Stimulated activated CD4-positive, alpha-beta T cell treated with anti-CD3 and anti-CD28 coated beads, Interleukin-12 subunit alpha, Interleukin-12 subunit beta, amount 100 ng/mL, for 48 hours (primary cell): ENCODE measurements at regions not wholly inside any gene's neighbourhood (a gene's known extent, or its start where the extent isn't known, plus 50 kb on each side); places are given as distances from the start of the nearest gene placed in this dataset.

ENCODE experiments used
- DNase-seq, 3 donors: peaks; one replicate each; pipeline ENCODE4 v3.0.0-alpha.2; 2020; ENCODE audit warnings: low read depth in 2 of 3, low spot score in 1 of 3

DNA sequence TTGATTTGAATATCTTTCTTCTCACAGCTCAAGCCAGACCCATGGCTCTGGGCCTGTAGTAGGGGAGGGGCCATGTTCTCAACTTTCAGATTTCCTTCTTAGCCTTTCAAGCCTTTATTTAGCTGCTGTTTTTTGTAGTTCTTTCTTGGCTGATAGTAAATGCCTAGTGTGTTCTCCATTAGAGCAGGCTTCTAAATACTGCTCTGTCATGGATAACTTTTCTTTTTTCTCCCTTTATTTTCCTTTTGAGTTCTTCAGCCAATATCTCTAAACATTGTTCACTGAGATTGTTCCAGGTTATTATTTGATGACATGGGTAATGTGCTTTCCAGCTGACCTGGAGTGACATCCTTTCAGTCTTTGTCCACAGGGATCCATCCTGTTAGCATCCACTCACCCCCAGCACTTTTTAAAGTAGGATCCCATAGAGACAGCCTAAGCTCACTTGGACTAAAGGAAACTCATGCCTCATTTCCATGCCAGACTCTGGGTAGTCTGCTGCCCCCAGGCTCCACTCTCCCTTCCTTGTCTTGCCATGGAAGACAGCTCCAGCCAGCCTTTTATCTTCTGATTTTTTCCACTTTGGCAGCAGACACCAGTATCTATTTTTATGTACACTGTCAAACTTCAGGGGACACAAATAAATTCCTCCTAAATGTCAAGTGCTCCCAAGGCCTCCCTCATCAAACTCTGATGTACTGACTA lies 645.6 kb downstream of the RNF144B start:
- DNase-seq = no peak

DNA sequence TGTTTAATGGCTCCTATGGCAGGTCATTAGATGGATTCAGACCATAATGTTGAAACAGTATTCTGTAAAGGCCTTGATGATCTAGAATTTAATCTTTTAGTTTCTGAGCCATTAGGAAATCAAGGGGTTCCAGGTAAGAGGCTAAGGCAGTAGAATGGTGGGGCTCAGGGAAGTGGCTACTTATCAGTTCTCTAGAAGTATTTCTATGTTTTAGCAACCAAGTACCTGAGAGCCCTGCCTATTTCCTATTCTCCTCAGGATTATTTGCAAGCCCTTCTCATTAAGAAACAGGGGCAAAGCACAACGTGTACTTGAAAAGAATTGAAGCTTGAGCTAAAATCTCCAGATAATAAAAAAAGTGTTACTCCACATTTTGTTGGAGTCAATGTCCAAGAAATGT lies 646.5 kb downstream of the RNF144B start:
- no peak for DNase-seq

DNA sequence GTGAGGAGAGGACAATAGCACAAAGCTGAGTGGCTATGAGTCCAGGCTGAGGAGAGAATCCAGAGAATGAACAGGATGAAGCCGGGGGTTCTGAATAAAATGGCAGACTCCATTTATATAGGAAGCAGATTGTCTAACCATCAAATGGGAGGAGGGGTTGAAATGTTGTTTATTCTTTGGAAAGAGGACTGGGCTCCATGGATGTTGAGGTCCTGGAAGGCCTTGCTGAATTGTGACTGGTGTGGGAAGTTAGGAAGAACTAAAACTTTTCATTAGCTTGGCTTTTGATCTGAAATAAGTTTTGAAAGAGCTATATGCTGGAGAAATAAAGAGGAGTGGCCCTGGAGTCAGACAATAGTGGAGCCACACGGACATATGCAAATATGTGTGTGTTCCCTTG lies 647.8 kb downstream of the RNF144B start:
- DNase-seq = no peak

DNA sequence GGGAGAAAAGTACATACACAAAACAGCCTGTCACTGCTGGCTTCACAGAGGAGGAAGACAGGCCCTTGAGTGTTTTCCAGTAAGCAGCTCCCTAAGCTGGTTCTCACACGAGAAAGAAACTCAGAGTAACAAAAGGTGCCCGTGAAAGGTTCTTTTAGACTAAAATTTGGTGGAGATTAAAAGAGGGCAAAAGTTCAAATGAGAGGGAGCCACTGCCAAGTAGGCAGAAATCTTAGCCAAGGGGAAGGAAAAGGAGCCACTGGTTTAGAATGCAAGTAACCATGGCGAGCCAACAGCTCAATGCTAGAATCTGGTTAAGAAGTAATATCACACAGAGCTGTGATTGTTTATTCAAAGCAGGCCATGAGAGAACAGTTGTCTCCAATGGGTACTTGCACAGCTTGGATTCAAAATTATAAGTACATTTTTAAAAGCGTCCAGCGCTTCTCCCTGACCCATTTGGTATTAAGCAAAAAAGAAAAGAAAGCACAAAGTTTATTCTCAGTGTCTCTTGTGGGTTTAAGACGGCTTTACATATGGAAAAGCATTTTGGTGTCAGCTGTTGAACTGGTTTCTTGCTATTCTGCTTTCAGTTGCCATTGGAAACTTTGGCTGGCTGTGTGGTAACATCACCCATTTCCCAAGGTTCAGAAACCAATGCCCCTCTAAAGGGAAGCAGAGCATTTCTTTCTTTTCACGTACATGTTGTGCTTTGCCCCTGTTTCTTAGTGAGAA lies 648.5 kb downstream of the RNF144B start:
- no peak for DNase-seq

DNA sequence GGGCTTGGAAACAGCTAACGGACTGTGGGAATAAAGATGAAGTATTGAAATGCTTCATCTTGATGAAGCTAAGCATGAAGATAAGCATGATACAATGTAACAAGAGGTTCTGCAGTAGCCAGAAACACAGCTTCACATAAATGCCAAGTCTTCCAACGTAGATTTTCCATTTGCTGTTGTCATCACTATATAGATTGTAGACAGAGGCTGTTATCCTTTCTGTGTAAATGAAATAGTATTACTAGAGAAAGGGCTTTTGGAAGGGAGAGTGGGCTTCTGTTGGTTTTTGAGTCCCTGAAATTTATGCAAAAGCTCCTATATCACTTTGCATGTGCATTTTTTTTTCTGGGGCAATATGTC lies 649.0 kb downstream of the RNF144B start:
- no peak for DNase-seq

DNA sequence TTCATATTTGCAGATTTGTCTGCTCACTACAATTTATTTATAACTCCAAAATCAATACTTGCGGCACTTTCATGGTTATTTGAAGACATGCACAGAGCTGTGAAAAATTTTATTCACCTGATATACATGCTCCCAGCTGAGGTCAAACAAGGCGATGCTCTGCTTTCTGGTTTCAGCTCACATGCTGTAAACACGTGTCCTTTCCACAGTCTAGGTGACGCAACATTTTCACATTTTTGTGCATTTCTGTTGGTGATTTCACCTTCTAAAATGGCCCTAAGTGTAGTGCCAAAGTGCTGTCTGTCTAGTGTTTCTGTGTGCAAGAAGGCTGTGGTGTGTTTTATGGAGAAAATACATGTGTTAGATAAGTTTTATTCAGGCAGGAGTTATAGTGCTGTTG lies 650.5 kb downstream of the RNF144B start:
- no peak for DNase-seq

DNA sequence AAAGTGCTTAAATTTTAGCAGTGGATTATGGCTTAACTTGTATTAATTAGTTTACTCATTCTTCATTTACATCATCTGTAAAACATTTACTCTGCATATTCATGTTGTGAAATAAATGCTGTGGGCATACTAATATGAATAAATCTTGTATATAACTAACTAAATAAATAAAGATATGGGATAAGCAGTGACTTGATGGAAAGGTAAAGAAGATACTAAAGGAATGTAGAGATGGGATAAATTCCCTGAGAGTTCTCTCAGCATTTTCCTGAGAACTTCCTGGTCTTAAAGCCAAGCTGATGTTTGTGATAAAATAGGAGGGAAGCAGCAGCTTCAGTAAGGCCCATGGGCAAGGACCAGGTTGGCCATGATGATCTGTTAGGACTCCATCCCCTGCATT lies 652.1 kb downstream of the RNF144B start:
- no peak for DNase-seq

DNA sequence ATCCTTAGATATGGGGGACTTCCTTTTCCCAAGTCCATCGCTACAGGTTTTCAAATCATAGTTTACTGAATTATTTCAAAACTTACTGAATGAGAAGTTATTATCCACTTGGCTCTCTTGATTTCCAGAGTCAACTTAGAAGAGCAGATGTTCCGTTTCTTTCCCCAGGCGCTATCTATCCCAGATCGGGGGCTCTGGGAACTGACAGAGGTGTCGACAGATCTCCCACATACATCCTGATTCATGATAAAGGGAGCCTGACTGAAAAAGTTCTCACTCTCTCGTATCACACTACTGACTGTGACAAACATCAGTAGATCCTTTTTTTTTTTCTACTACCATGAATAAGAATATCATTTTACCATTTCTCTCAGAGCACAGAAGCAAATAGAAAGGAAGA lies 654.8 kb downstream of the RNF144B start:
- no peak for DNase-seq

DNA sequence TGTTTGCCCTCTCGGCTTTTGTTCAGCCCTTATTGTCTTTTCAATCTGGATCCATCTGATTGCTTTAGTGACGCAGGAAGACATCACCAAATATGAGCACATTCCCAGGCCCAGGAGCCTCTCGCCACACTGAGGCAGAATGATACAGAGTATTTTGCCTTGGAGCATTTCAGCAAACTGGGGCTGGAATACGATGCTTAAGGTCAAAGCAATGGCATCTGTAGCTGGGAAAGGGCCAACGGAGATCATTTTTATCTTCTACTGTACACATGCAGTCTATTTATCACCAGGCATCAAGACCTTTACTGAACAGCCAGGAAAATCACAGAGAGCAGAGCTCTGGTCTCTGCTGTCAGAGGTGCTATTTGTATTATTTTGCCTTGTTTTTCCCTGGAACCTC lies 655.3 kb downstream of the RNF144B start:
- DNase-seq = no peak

DNA sequence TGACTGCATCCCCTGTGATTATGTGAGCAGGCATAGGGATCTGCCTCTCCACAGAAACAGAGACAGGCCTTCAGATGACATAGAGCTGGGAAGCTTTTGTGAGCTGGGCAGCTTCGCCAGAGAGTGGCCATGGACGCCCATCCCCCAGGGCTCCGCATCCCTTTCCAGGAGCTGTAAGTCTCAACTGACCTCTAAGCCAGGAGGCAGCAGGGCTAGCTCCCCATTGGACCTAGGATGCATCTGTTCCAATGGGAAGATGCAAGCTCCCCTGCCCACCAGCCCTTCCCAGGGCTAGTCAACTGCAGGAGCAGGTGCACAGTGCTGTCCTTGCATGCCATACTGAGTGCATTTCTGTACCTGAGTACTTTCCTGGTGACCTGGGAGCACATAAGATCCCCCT lies 663.6 kb downstream of the RNF144B start:
- no peak for DNase-seq

DNA sequence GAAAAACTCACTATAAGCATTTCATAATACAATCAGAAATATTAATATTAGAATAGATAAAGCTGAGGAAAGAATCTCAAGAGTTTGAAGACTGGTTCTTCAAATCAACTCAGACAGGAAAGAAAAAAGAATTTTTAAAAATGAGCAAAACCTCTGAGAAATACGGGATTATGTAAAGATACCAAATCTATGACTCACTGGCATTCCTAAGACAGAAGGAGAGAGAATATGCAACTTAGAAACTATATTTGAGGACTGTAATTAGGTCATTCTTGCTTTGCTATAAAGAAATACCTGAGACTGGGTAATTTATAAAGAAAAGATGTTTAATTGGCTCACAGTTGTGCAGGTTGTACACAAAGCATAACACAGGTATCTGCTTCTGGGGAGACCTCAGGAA lies 665.1 kb downstream of the RNF144B start:
- DNase-seq = no peak

DNA sequence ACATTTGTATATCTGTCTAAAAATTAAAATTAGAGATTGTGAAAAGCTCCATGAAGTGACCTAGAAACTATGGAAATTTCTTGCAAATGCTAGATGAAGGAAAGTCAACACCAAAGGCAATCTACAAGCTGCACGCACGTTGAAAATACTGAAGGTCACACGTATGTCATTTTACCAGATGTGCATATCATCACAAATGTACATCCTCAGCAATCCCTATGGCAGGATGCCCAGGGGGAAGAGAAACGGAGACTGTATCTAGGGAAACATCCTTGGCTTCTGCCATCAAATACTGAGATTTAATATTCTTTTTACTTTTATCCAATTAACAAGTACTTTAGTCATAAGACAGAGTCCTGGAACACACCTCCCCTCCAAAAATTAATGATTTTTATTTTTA lies 672.0 kb downstream of the RNF144B start:
- no peak for DNase-seq

DNA sequence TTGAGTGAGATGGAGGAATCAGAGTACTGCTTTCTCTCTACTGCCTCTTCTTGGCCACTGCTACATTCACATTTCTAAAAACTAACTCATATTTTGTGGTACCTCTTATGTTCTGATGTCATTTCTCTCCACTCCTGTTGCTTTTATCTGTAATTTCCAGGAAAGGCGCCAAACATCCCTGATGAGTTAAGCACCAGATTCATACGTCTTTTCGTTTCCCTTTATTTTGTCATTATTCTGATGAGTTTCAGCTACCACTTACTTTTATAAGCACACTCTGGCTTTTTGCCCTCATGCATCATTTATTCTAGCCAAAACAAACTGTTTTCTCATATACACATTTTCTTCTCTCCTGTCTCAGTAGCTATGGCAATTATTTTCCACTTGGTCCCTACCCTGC lies 680.0 kb downstream of the RNF144B start:
- DNase-seq = no peak

DNA sequence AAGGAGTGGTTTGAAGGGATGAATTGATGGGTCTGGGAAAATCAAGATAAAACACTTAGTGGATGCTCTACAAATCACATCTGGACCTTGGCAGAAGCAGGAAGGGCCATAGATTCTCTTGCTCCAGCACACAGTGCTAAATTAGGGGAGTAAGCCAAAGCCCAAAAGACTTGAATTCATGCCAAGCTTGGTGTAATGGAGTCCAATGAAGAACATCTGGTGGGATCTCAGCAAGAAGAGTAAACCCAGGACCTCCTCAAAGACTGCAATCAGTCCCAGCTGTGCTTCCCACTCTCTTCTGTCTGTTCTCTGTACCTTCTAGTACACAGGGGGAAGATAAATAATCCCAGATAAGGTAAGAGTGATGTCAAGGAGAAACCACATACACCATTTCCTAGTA lies 683.4 kb downstream of the RNF144B start:
- DNase-seq = no peak

DNA sequence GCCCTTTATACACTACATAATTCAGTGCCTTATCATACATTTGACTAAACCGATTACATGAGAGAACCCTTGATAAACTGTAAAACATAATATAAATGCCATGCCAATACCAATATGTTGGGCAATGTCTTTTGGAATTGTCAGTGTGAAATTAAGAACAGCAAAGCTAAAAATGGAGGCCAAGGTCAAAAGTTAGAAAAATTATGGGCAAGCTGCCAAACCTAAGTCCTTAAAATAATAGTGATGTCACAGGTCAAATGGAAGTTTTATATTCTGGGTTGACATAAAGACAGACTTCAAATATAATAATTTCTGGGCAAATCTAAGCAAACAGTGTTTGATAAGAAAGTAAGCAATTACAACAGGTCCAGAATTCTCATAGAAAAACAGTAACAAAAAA lies 696.7 kb downstream of the RNF144B start:
- no peak for DNase-seq

DNA sequence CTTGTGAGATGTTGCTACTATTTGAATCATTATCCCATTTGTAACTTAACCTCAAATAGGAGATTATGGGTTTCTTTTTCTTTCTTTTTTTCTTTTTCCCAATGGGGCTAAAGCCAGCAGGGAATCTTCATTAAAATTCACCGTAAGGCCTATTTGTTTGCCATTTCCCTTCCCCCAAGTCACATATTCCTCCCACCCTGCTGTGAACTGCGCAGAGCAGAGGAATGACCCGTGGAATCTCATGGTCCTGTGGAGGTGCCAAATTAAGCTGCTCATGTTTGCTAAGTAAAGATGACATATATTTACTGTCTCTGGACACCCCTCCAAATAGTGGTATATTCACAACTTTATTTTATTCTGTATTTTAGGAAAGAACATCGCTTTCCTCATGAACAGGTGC lies 699.3 kb downstream of the RNF144B start:
- no peak for DNase-seq

DNA sequence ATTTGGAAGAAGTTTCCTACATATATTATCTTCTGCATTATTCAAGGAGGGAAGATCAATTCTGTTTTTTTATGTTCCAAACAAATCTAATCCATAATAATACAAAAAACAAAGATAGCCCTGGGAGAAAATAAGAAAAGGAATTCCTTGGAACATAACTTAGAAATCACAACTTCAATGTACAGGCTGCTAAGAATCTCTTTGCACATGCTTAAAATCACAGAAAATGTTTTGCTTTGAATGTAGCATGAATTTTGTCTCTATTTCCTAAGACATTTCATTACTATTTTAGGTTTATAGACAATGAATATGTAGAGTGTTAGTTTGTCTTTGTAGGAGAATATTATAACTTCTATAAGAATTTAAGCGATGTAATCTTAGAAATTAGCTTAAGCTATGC lies 700.1 kb downstream of the RNF144B start:
- DNase-seq = no peak

DNA sequence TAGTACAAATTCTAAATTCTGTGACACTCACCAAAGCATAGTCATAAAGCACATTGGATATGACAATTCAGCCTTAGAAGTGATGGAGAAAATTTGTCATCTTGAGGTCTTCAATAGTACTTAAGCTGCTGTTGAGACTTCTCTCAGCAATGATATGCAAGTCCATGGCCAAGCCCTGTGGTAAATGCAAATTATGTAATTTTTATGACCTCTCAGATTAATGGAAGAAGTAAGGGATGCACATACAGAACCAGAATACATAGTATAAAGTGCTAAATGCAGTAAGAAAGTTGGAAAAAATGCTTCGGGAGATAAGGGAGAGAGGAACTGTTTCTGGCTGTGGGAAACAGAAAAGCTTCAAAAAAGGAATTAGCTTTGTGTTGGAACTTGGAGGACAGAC lies 700.7 kb downstream of the RNF144B start:
- DNase-seq = no peak

DNA sequence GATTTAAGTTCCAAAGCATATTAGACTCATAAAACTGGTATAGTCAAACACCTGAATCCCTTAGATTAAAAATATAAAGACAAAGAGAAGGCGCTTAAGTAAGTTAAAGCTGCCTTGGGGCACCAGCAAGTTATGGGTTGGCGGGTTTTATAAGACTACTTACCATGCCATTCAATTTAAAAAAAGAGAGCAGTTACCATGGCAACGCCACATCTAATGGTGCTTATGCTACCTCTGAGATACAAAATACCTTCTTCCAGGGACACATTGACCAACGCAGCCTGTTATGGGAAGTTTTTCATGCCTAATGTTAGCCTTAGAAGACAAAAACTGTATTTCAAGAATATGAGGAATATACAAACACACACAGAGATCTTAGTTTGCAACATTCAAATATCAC lies 713.6 kb downstream of the RNF144B start:
- DNase-seq = no peak

DNA sequence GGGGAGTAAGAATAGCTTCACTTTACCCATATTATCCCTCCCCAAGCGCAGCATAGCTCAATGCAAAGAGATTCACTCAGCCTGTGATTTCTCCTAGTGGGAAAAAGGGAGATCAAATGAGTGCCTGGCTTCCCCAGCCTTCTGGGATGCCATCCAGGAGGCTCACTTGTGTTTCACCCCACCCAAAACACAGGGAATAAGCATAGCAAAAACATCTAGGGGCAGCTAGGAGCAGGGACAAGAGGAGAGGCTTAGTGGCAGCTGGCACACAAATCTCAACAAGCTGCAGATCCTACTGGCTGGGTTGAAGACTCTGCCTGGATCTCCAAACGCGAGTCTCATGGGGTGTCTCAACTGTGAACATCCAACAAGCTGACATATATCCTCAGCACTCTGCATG lies 715.8 kb downstream of the RNF144B start:
- DNase-seq = no peak

DNA sequence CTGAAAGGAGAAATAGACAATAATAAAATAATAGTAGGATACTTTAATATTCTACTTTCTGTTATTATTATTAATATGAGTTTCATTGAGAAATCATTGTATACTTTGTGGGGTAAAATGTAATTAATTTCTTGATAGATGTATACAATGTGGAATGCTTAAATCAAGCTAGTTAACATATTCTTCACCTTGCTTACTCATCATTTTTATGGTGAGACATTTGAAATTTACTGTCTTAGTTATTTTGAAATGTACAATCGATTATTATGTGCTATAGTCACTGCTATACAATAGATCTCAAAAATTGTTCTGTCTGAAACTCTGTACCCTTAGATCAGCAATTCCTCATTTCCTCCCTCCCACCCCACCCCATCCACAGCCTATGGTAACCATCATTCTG lies 720.3 kb downstream of the RNF144B start:
- no peak for DNase-seq

DNA sequence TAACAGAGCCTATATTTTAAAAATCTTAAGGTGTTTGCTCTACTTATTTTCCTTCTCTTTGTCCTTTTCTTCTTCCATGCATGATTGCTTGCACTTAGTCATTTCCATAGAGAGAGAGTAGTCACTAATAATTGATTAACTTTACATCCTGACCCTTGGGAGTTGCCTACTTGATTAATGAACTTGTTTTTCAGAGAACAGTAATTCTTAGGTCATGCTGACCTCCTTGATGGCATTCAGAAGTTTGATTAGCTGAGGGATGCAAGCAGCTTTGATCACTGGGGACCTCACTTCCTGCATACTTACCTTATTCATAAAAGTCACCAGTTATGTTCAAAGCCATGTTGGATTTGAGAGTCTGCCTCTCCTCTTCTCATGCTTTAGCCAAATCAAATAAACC lies 715.6 kb upstream of the ID4 start:
- DNase-seq = no peak

DNA sequence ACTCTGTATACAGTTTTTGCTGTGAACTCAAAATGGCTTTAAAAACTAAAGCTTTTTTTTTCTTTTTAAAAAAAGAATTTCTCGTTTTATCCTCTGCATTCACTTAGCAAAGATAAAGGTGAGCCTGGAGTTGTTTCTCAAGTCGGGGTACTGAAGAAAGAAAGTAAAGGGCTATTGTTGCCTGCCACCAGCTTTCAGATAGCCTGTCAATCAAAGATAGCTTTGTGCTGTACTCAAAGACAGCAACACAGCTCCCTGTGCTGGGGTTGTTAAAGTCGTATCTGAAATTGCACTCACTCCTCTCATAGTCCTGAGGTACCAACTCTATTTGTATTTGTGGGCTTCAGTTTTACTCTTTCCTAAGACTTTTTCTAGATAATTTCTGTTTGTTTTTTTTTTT lies 710.1 kb upstream of the ID4 start:
- no peak for DNase-seq
